Pancreas (tissue), 10 donors: ENCODE measurements at regions not wholly inside any gene's neighbourhood (a gene's known extent, or its start where the extent isn't known, plus 50 kb on each side); places are given as distances from the start of the nearest gene placed in this dataset.

Experiments
- ATAC-seq, 4 donors: fragments of 200-7000 bp; cut with Tn5 transposase; one replicate each; pipeline versions ENCODE4 v1.8.0 to v1.9.1; 2020; ENCODE audit warnings: mild to moderate bottlenecking in 4 of 4, moderate library complexity in 4 of 4
- DNase-seq, 6 donors: peaks; one replicate each; pipeline ENCODE4 v3.0.0-alpha.2; 2020
- FAIRE-seq: peaks from 2 replicates; lab custom pipeline; 2012; peaks lifted over from hg19 to GRCh38; lab: Jason Lieb, UNC
- H3K27ac ChIP-seq, 4 donors: fragments of 200-600 bp; sonication (generic); 1 replicate in 3 of 4; 2 replicates in 1 of 4; pipeline versions ENCODE4 v1.5.0 to v1.8.0; 2020
- H3K27me3 ChIP-seq, 4 donors: fragments of 200-600 bp; one replicate each; pipeline ENCODE4 v1.8.0; 2021
- H3K36me3 ChIP-seq, 3 donors: fragments of 200-600 bp; sonication (generic) in 1 of 3; one replicate each; pipeline versions ENCODE4 v1.5.0 to v1.8.0; 2020 to 2021
- H3K4me1 ChIP-seq, 3 donors: fragments of 200-600 bp; one replicate each; pipeline ENCODE4 v1.8.0; 2021
- H3K4me3 ChIP-seq, 4 donors: fragments of 200-600 bp; sonication (generic) in 2 of 4; one replicate each; pipeline versions ENCODE4 v1.5.0 to v1.8.0; 2020 to 2021
- H3K9me3 ChIP-seq, 4 donors: fragments of 200-600 bp; one replicate each; pipeline ENCODE4 v1.8.0; 2021
- CTCF ChIP-seq, 4 donors: fragments of 200-600 bp; sonication (generic) in 3 of 4; IDR thresholded peaks; one replicate each; pipeline versions ENCODE4 v1.5.0 to v1.8.0; 2021; ENCODE audit warnings: antibody characterized with exemption in 4 of 4
- whole genome bisulfite sequencing, 2 donors: extraction: QIAGEN DNeasy Blood & Tissue Kit; methylation state at CpG; one replicate each; pipeline ENCODE4 v1.1.7; 2013; 5-methylcytosine and 5-hydroxymethylcytosine counted together
- intact Hi-C, 3 donors: fragments of 100-400 bp; cut with DNase I; formaldehyde crosslinking; loops; one replicate each; pipeline versions ENCODE4 v1.11.1 to v1.14.2; 2022
- donor health status: healthy with polysubstance abuse.
- donor health status: DM: no; HTN: no; CAD: no; lungs with moderate emphysema.
- donor health status: DM: no; HTN: no; CAD: no.
- donor health status: control.
- donor health status: control.
- donor health status: Bipolar disorder and iron deficiency.
- donor health status: DM: yes; HTN: yes; CAD: no.
- donor health status: DM: no; HTN: no; CAD: no.
- donor health status: DM: no; HTN: no; CAD: no.
- donor health status: DM: yes; HTN: yes; CAD: no.

GRCh38 chr7:106957766-106958165 is 86.7 kb upstream of the PRKAR2B start:
- Histone ChIP-seq H3K36me3 (no peaks in the 10 kb centered on the region), H3K27ac (no peak overlapping the region), H3K9me3 (no peaks in the 10 kb centered on the region), H3K4me1 (no peaks in the 10 kb centered on the region), H3K27me3 (no peaks in the 10 kb centered on the region), H3K4me3 (no peak overlapping the region)
- no peak for TF ChIP-seq CTCF (IDR thresholded peaks at IDR 0.05)
- DNase-seq (peak in 1 of 6 donors; percentile 15), ATAC-seq (peak in 2 of 4 donors; percentile 56 to 78), FAIRE-seq (no peak)
- WGBS, 2 donors, result 80 to 94% methylated on average over 2 of the region's 2 CpGs
- intact Hi-C loops, result loop anchor here in 1 of 3 donors (10.0 kb wide), 1 partner anchor 187 kb away; no protein-coding TSS in a partner anchor

GRCh38 chr7:106959753-106960152 is 84.8 kb upstream of the PRKAR2B start:
- Histone ChIP-seq H3K4me3 (no peak overlapping the region), H3K27ac (no peak overlapping the region), H3K36me3 (no peaks in the 10 kb centered on the region), H3K4me1 (no peaks in the 10 kb centered on the region), H3K9me3 (no peaks in the 10 kb centered on the region), H3K27me3 (no peaks in the 10 kb centered on the region)
- intact Hi-C loops, result loop anchor here in 1 of 3 donors (10.0 kb wide), 1 partner anchor 185 kb away; no protein-coding TSS in a partner anchor
- no peak for ATAC-seq
- no peak for DNase-seq
- WGBS, 2 donors, result 20 to 28% methylated on average over 2 of the region's 2 CpGs
- FAIRE-seq, result no peak
- TF ChIP-seq CTCF (IDR thresholded peaks at IDR 0.05), result no peak

- ATAC-seq (no peak), DNase-seq (no peak), FAIRE-seq (no peak)
- no peaks in the 10 kb centered on the region for H3K4me1 ChIP-seq
- TF ChIP-seq CTCF (IDR thresholded peaks at IDR 0.05), result no peak
- 85 to 97% methylated on average over 2 of the region's 2 CpGs for WGBS, 2 donors
- intact Hi-C loops, result no loop called here
- no peaks in the 10 kb centered on the region for H3K27me3 ChIP-seq
- no peak overlapping the region for H3K4me3 ChIP-seq
- H3K27ac ChIP-seq, result no peak overlapping the region
- H3K9me3 ChIP-seq, result no peaks in the 10 kb centered on the region
- no peaks in the 10 kb centered on the region for H3K36me3 ChIP-seq
Observed at GRCh38 chr7:106962751-106963150, 81.8 kb upstream of the PRKAR2B start.

- DNase-seq (no peak), ATAC-seq (no peak), FAIRE-seq (no peak)
- Histone ChIP-seq H3K27ac (no peak overlapping the region), H3K36me3 (no peaks in the 10 kb centered on the region), H3K4me1 (no peaks in the 10 kb centered on the region), H3K27me3 (no peaks in the 10 kb centered on the region), H3K4me3 (no peak overlapping the region), H3K9me3 (no peaks in the 10 kb centered on the region)
- WGBS, 2 donors, result 44 to 61% methylated on average over 3 of the region's 3 CpGs
- intact Hi-C loops, result no loop called here
- TF ChIP-seq CTCF (IDR thresholded peaks at IDR 0.05), result no peak
Observed at GRCh38 chr7:106964466-106964865, 80.0 kb upstream of the PRKAR2B start.

GRCh38 chr7:106965108-106965507 is 79.4 kb upstream of the PRKAR2B start:
- no peak for ATAC-seq
- H3K36me3 ChIP-seq, result no peaks in the 10 kb centered on the region
- intact Hi-C loops, result no loop called here
- FAIRE-seq, result no peak
- H3K4me1 ChIP-seq, result no peaks in the 10 kb centered on the region
- no peaks in the 10 kb centered on the region for H3K9me3 ChIP-seq
- 67 to 73% methylated on average over 1 of the region's 1 CpG for WGBS, 2 donors
- H3K4me3 ChIP-seq, result no peak overlapping the region
- no peak overlapping the region for H3K27ac ChIP-seq
- DNase-seq, result no peak
- no peak for TF ChIP-seq CTCF (IDR thresholded peaks at IDR 0.05)
- no peaks in the 10 kb centered on the region for H3K27me3 ChIP-seq
